ENCODE measurements at regions not wholly inside any gene's neighbourhood (a gene's known extent, or its start where the extent isn't known, plus 50 kb on each side); places are given as distances from the start of the nearest gene placed in this dataset.
"Not testable (repeated sequence)": the region's sequence is repeated elsewhere in the genome, so short reads cannot be mapped to it uniquely, and the experiment has no call there.

- Histone ChIP-seq H3K4me3 (ENCODE audit: low read depth, low read length) (no peak overlapping the region), H3K27me3 (ENCODE audit: control insufficient read depth, insufficient read depth, low read length) (no peaks in the 10 kb centered on the region), H3K36me3 (ENCODE audit: control insufficient read depth, insufficient read depth, low read length) (no peaks in the 10 kb centered on the region)
- POLR2A ChIA-PET = no interaction called here
- CTCF ChIA-PET = no interaction called here
- TF ChIP-seq, protein P1, sequence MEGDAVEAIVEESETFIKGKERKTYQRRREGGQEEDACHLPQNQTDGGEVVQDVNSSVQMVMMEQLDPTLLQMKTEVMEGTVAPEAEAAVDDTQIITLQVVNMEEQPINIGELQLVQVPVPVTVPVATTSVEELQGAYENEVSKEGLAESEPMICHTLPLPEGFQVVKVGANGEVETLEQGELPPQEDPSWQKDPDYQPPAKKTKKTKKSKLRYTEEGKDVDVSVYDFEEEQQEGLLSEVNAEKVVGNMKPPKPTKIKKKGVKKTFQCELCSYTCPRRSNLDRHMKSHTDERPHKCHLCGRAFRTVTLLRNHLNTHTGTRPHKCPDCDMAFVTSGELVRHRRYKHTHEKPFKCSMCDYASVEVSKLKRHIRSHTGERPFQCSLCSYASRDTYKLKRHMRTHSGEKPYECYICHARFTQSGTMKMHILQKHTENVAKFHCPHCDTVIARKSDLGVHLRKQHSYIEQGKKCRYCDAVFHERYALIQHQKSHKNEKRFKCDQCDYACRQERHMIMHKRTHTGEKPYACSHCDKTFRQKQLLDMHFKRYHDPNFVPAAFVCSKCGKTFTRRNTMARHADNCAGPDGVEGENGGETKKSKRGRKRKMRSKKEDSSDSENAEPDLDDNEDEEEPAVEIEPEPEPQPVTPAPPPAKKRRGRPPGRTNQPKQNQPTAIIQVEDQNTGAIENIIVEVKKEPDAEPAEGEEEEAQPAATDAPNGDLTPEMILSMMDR (IDR thresholded peaks at IDR 0.05; ENCODE audit: insufficient read depth, low read depth, low read length) = no peak
- DNase-seq (ENCODE audit: low read depth) = no peak
These were observed 756.3 kb downstream of the BCKDHB start for GRCh38 chr6:80862756-80863155.

- CTCF ChIA-PET = no interaction called here
These were observed 753.6 kb downstream of the BCKDHB start for GRCh38 chr6:80860107-80860506.

GRCh38 chr6:80847973-80848372 lies 741.5 kb downstream of the BCKDHB start:
- H3K27me3 ChIP-seq (ENCODE audit: control insufficient read depth, insufficient read depth, low read length); CTCF ChIA-PET; POLR2A ChIA-PET; DNase-seq (ENCODE audit: low read depth); H3K4me3 ChIP-seq (ENCODE audit: low read depth, low read length); H3K36me3 ChIP-seq (ENCODE audit: control insufficient read depth, insufficient read depth, low read length): not testable (repeated sequence)

More at GRCh38 chr6:80860107-80860506, 753.6 kb downstream of the BCKDHB start:
- Histone ChIP-seq H3K36me3 (ENCODE audit: control insufficient read depth, insufficient read depth, low read length) (no peaks in the 10 kb centered on the region), H3K4me3 (ENCODE audit: low read depth, low read length) (no peak overlapping the region), H3K27me3 (ENCODE audit: control insufficient read depth, insufficient read depth, low read length) (no peaks in the 10 kb centered on the region)
- DNase-seq (ENCODE audit: low read depth) = no peak
- TF ChIP-seq, protein P1 (IDR thresholded peaks at IDR 0.05; ENCODE audit: insufficient read depth, low read depth, low read length) = no peak
- POLR2A ChIA-PET = no interaction called here

- TF ChIP-seq, protein P1 (IDR thresholded peaks at IDR 0.05; ENCODE audit: insufficient read depth, low read depth, low read length) = no peak
- CTCF ChIA-PET = no interaction called here
- Histone ChIP-seq H3K27me3 (ENCODE audit: control insufficient read depth, insufficient read depth, low read length) (no peaks in the 10 kb centered on the region), H3K36me3 (ENCODE audit: control insufficient read depth, insufficient read depth, low read length) (no peaks in the 10 kb centered on the region), H3K4me3 (ENCODE audit: low read depth, low read length) (no peak overlapping the region)
- DNase-seq (ENCODE audit: low read depth) = no peak
- POLR2A ChIA-PET = no interaction called here
These were observed 725.9 kb downstream of the BCKDHB start for GRCh38 chr6:80832337-80832736.

DNA sequence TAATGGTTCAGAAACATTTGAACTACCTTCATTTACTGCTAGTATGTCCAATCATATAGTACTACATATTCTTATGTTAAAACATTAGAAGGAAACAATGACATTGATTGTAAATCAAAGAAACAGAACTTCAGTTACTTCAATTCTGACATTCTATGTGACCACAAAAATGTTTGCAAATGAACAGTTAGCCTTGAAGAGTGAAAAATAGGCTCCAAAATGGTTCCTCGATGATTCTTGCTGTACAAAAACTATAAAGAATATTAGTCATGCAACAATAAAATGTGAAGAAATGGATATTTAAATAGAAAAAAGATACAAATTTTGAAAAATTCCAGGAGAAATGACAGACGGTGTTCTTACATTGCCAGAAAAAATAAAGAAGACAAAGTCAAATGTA lies 686.9 kb downstream of the BCKDHB start:
- DNase-seq (ENCODE audit: low read depth) = no peak
- ChIA-PET POLR2A (no interaction called here), CTCF (no interaction called here)
- no peaks in the 10 kb centered on the region for H3K27me3 ChIP-seq (ENCODE audit: control insufficient read depth, insufficient read depth, low read length)
- TF ChIP-seq, protein P1 (IDR thresholded peaks at IDR 0.05; ENCODE audit: insufficient read depth, low read depth, low read length) = no peak
- H3K36me3 ChIP-seq (ENCODE audit: control insufficient read depth, insufficient read depth, low read length) = no peaks in the 10 kb centered on the region
- H3K4me3 ChIP-seq (ENCODE audit: low read depth, low read length) = no peak overlapping the region

DNA sequence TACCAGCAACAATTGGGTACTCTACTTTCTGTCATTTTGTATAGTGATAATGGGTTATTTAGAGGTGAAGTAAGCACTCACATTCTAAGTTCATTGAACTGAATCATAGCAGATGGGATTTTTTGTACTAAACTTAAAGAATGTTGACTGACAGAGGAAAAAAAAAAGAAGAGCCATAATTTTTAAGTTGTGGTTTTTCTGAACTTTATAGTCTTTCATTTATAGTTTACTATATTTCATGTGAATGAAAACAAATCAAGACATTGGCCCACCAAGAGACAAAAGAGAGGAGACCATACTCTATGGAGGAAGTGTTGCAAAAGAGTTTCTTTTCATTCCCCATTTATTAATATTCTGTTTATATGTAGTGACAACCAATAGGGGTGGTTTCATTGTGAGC lies 685.7 kb downstream of the BCKDHB start:
- no peak for DNase-seq (ENCODE audit: low read depth)
- ChIA-PET POLR2A (no interaction called here), CTCF (no interaction called here)
- Histone ChIP-seq H3K36me3 (ENCODE audit: control insufficient read depth, insufficient read depth, low read length) (no peaks in the 10 kb centered on the region), H3K4me3 (ENCODE audit: low read depth, low read length) (no peak overlapping the region), H3K27me3 (ENCODE audit: control insufficient read depth, insufficient read depth, low read length) (no peaks in the 10 kb centered on the region)
- TF ChIP-seq, protein P1 (IDR thresholded peaks at IDR 0.05; ENCODE audit: insufficient read depth, low read depth, low read length) = no peak
